GM23248 (cell line): ENCODE measurements at regions not wholly inside any gene's neighbourhood (a gene's known extent, or its start where the extent isn't known, plus 50 kb on each side); places are given as distances from the start of the nearest gene placed in this dataset.

Experiments used
- DNase-seq: peaks from one replicate; pipeline ENCODE4 v3.0.0-alpha.2; 2015
- H2AFZ ChIP-seq: fragments of 200-600 bp; sonication (generic); 2 replicates; pipeline ENCODE4 v1.6.1; 2016; ENCODE audit warnings: antibody characterized with exemption
- H3F3A ChIP-seq: fragments of 200-600 bp; sonication (generic); 2 replicates; pipeline ENCODE4 v1.6.1; 2016; ENCODE audit warnings: mild to moderate bottlenecking, antibody characterized with exemption, mixed run types; ENCODE audit not compliant: insufficient read depth
- H3K27ac ChIP-seq: fragments of 200-600 bp; sonication (generic); 2 replicates; pipeline ENCODE4 v1.5.1; 2016; ENCODE audit warnings: mild to moderate bottlenecking
- H3K27me3 ChIP-seq: fragments of 200-600 bp; sonication (generic); replicated peaks from 2 replicates; pipeline ENCODE4 v1.6.1; 2016; ENCODE audit warnings: mild to moderate bottlenecking; ENCODE audit not compliant: insufficient read depth
- H3K36me3 ChIP-seq: fragments of 200-600 bp; sonication (generic); 2 replicates; pipeline ENCODE4 v1.6.1; 2016; ENCODE audit warnings: low read depth, mild to moderate bottlenecking
- H3K4me1 ChIP-seq: fragments of 200-600 bp; sonication (generic); 2 replicates; pipeline ENCODE4 v1.6.1; 2016; ENCODE audit warnings: mild to moderate bottlenecking; ENCODE audit not compliant: insufficient read depth
- H3K4me2 ChIP-seq: fragments of 200-600 bp; sonication (generic); one replicate; pipeline ENCODE4 v1.6.1; 2016; ENCODE audit warnings: mild to moderate bottlenecking; ENCODE audit not compliant: unreplicated experiment
- H3K4me3 ChIP-seq: fragments of 200-600 bp; sonication (generic); 2 replicates; pipeline ENCODE4 v1.5.1; 2016; ENCODE audit warnings: mild to moderate bottlenecking
- H3K79me2 ChIP-seq: fragments of 200-600 bp; sonication (generic); 2 replicates; pipeline ENCODE4 v1.6.1; 2016; ENCODE audit warnings: mild to moderate bottlenecking; ENCODE audit not compliant: insufficient read depth
- H3K9ac ChIP-seq: fragments of 200-600 bp; sonication (generic); 2 replicates; pipeline ENCODE4 v1.6.1; 2016; ENCODE audit warnings: mild to moderate bottlenecking
- H3K9me2 ChIP-seq: fragments of 200-600 bp; sonication (generic); 2 replicates; pipeline ENCODE4 v1.6.1; 2016; ENCODE audit warnings: mixed run types, mild to moderate bottlenecking, moderate library complexity; ENCODE audit not compliant: insufficient read depth
- H3K9me3 ChIP-seq: fragments of 200-600 bp; sonication (generic); one replicate; pipeline ENCODE4 v1.6.1; 2017; ENCODE audit warnings: low read depth
- H4K20me1 ChIP-seq: fragments of 200-600 bp; sonication (generic); 2 replicates; pipeline ENCODE4 v1.6.0; 2016; ENCODE audit not compliant: insufficient read depth
- EZH2 ChIP-seq: fragments of 200-600 bp; sonication (generic); IDR thresholded peaks from 2 replicates; pipeline ENCODE4 v1.6.1; 2018; ENCODE audit warnings: antibody characterized with exemption, mild to moderate bottlenecking; ENCODE audit not compliant: insufficient read depth, poor library complexity, severe bottlenecking
- EZH2phosphoT487 ChIP-seq: fragments of 200-600 bp; sonication (generic); IDR thresholded peaks from 2 replicates; pipeline ENCODE4 v1.6.1; 2018; ENCODE audit warnings: antibody characterized with exemption, moderate library complexity, mild to moderate bottlenecking, low read depth; ENCODE audit not compliant: insufficient read depth
- WGBS, 2 experiments: methylation state at CpG; one replicate each; pipeline ENCODE4 v1.1.6; 2015 to 2017; ENCODE audit warnings: low lambda C conversion rate in 2 of 2, low coverage in 1 of 2; ENCODE audit errors: missing lambda C conversion rate in 2 of 2; 5-methylcytosine and 5-hydroxymethylcytosine counted together
- in situ Hi-C: fragments of 300-500 bp; cut with MboI; formaldehyde crosslinking; loops from 2 replicates; pipeline ENCODE4 v1.15.0; 2020

DNA sequence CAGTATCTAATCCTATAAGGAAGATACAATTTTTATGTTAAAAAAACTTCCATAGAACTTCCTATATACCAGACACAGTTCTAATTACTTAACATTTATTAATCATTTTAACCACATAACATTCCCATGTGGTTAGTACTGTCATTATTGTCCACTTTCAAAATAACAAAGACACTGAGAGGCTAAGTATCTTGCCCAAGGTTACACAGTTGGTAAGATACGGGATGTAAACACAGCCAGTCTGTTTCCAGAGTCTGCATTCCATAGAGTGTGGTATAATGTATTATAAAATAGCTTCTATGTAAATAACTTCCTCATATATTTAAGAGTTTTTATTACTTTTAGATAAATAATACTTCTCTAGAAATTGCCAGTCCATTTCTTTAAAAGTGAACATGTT, 383.3 kb upstream of the ETAA1 start:
- Histone ChIP-seq H3K4me1 (no peaks in the 10 kb centered on the region), H3K9me2 (no peaks in the 10 kb centered on the region), H2AFZ (no peak overlapping the region), H3K27me3 (no peaks in the 10 kb centered on the region), H3K79me2 (no peaks in the 10 kb centered on the region), H3K4me3 (no peak overlapping the region), H3K9me3 (no peaks in the 10 kb centered on the region), H3K4me2 (no peak overlapping the region), H3F3A (no peaks in the 10 kb centered on the region), H3K27ac (no peak overlapping the region), H3K36me3 (no peaks in the 10 kb centered on the region), H3K9ac (no peak overlapping the region), H4K20me1 (no peaks in the 10 kb centered on the region)
- WGBS, 2 experiments = 88 to 90% methylated on average over 1 of the region's 1 CpG
- TF ChIP-seq EZH2phosphoT487 = no peak
- TF ChIP-seq EZH2 = no peak
- peak; percentile 7 for DNase-seq
- in situ Hi-C loops = no loop called here

DNA sequence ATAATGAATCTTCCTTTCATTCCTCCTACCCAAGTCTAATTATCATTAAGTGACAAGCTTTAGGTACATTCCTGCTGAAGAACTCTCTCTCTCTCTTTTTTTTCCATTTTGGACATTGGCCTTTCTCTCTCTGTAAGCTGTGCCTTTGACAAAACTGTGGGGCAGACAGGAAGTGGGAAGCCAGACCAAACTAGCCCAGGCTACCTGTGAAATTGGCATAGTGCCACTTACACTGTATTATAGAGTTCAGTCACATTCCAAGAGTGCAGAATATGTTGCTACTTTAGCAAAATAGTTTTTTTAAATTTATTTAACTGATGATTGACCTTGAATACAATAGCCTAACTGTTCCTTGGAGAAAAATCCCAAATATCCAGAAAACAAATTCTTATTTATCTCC, 381.5 kb upstream of the ETAA1 start:
- TF ChIP-seq EZH2 (no peak), EZH2phosphoT487 (no peak)
- in situ Hi-C loops = no loop called here

DNA sequence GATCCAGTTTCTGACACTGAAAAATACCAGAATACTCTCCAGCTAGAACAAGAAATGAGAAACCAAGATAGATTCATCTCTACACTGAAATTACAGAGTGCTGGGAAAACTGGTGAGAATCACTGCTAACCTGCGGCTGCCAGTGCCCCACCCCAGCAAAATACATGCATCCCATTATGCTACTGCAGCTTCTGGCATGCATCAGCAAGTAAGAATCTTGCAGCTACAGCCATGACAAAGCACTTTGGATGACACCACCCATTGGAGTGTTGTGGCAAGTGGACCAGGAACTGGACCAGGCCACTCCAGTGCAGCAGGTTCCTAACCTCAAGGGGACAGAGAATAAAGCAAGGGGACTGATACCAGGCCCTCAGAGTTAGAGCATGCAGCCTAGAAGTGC, 378.8 kb upstream of the ETAA1 start:
- Histone ChIP-seq H3K9ac (no peak overlapping the region), H3F3A (no peaks in the 10 kb centered on the region), H3K79me2 (no peaks in the 10 kb centered on the region), H3K4me3 (no peak overlapping the region), H2AFZ (no peak overlapping the region), H3K4me1 (no peaks in the 10 kb centered on the region), H3K9me2 (no peaks in the 10 kb centered on the region), H3K4me2 (no peak overlapping the region), H3K27ac (no peak overlapping the region), H3K27me3 (no peaks in the 10 kb centered on the region), H3K36me3 (no peaks in the 10 kb centered on the region), H4K20me1 (no peaks in the 10 kb centered on the region), H3K9me3 (no peaks in the 10 kb centered on the region)
- no peak for DNase-seq
- WGBS, 2 experiments = 83 to 100% methylated on average over 1 of the region's 1 CpG
- in situ Hi-C loops = no loop called here
- TF ChIP-seq EZH2 = no peak
- no peak for TF ChIP-seq EZH2phosphoT487

More for the DNA sequence above, 381.5 kb upstream of the ETAA1 start:
- DNase-seq = no peak
- H2AFZ ChIP-seq = no peak overlapping the region
- no peaks in the 10 kb centered on the region for H3F3A ChIP-seq
- H3K27me3 ChIP-seq = no peaks in the 10 kb centered on the region
- H3K9ac ChIP-seq = no peak overlapping the region
- no peaks in the 10 kb centered on the region for H4K20me1 ChIP-seq
- no peaks in the 10 kb centered on the region for H3K9me3 ChIP-seq
- H3K9me2 ChIP-seq = no peaks in the 10 kb centered on the region
- no peak overlapping the region for H3K4me2 ChIP-seq
- no peak overlapping the region for H3K4me3 ChIP-seq
- H3K79me2 ChIP-seq = no peaks in the 10 kb centered on the region
- no peaks in the 10 kb centered on the region for H3K4me1 ChIP-seq
- H3K27ac ChIP-seq = no peak overlapping the region
- no peaks in the 10 kb centered on the region for H3K36me3 ChIP-seq

DNA sequence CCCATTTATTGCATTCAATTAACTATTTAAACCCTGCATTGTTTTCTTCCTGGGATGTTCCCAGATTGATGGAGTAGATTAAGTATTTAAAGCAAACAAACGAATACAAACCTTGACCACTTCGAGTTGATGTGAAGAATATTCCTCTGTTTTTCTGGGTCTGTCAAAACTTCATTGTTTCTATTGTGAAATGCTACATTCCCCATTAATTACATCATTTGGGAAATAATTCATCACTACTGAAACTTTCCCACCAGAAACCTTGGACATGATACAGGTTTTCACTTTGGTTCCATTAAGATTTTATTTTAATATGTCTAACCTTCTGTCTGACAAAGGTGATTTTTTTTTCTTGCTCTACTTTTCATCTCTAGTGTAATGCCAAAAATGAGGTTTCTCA, 365.1 kb upstream of the ETAA1 start:
- H3K9ac ChIP-seq = no peak overlapping the region
- in situ Hi-C loops = no loop called here
- H3F3A ChIP-seq = no peaks in the 10 kb centered on the region
- no peaks in the 10 kb centered on the region for H3K79me2 ChIP-seq
- DNase-seq = peak; percentile 6
- H2AFZ ChIP-seq = no peak overlapping the region
- H3K27me3 ChIP-seq = no peaks in the 10 kb centered on the region
- no peak overlapping the region for H3K27ac ChIP-seq
- WGBS, 2 experiments = 69 to 76% methylated on average over 2 of the region's 2 CpGs
- H3K9me2 ChIP-seq = no peaks in the 10 kb centered on the region
- H4K20me1 ChIP-seq = no peaks in the 10 kb centered on the region
- no peaks in the 10 kb centered on the region for H3K36me3 ChIP-seq
- no peak overlapping the region for H3K4me3 ChIP-seq
- H3K4me1 ChIP-seq = no peaks in the 10 kb centered on the region
- no peak for TF ChIP-seq EZH2
- no peak overlapping the region for H3K4me2 ChIP-seq
- H3K9me3 ChIP-seq = no peaks in the 10 kb centered on the region

DNA sequence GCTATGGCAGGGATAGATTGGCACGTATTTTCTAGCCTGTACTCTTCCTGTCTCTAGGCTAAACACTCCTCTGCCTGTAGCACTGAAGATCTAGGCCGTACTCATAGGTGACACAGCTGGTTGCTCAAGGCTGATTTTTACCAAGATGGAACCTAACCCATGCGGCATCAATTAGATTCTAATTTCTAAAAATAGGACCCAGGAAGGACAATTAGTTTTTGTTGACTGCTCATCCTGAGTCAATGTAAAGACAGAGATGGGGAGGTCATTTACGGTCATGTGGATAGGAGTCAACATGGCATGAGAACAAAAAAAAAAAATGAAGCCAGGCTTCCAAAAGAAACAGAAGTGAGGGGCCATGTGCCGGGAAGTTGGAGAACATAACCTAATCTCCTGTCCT, 360.7 kb upstream of the ETAA1 start:
- Histone ChIP-seq H3K9me3 (no peaks in the 10 kb centered on the region), H3K4me3 (no peak overlapping the region), H2AFZ (peak overlapping the region; percentile 42; the same call in 1 of the 2 replicates), H3K27me3 (no peaks in the 10 kb centered on the region), H4K20me1 (no peaks in the 10 kb centered on the region), H3K36me3 (no peaks in the 10 kb centered on the region), H3K79me2 (no peaks in the 10 kb centered on the region), H3F3A (no peaks in the 10 kb centered on the region), H3K9ac (no peak overlapping the region), H3K4me2 (no peak overlapping the region), H3K27ac (no peak overlapping the region), H3K9me2 (no peaks in the 10 kb centered on the region), H3K4me1 (no peaks in the 10 kb centered on the region)
- 59 to 68% methylated on average over 5 of the region's 5 CpGs for WGBS, 2 experiments
- no peak for TF ChIP-seq EZH2phosphoT487
- no peak for TF ChIP-seq EZH2
- peak; percentile 36 for DNase-seq
- in situ Hi-C loops = no loop called here
